ENCODE measurements at regions not wholly inside any gene's neighbourhood (a gene's known extent, or its start where the extent isn't known, plus 50 kb on each side); places are given as distances from the start of the nearest gene placed in this dataset.

DNA sequence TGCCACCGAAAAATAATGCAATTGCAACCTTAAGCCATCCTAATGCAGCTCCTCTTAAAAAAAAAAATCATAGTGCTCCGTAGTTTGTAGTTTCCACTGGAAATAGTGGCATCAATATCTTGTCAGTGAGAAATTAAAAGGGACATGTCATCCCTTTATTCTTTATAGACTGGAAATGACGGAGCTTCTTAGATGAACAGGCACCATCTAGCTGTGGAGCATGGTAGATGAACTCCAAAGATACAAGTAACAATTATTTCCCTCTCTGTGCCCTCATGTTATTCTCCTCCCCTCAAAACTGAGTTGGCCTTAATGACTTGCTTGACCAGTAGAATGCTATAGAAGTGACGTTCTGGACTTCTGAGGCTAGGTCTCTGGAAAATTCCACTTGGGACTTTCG, 268.1 kb upstream of the SPTLC3 start:
- no peak overlapping the region for H3K27ac ChIP-seq (ENCODE audit: low read length in 2 of 2)
- no peak overlapping the region for H3K4me3 Mint-ChIP-seq
- no peaks in the 10 kb centered on the region for H3K27me3 ChIP-seq (replicated peaks in 1 of 4; ENCODE audit: control extremely low read depth in 1 of 4, control insufficient read depth in 3 of 4, insufficient read depth in 4 of 4, low read length in 3 of 4)
- TF ChIP-seq EZH2 (IDR thresholded peaks at IDR 0.05; ENCODE audit: borderline replicate concordance, insufficient read depth, low read depth, low read length, poor library complexity, severe bottlenecking), result no peak
- TF ChIP-seq, protein P1, sequence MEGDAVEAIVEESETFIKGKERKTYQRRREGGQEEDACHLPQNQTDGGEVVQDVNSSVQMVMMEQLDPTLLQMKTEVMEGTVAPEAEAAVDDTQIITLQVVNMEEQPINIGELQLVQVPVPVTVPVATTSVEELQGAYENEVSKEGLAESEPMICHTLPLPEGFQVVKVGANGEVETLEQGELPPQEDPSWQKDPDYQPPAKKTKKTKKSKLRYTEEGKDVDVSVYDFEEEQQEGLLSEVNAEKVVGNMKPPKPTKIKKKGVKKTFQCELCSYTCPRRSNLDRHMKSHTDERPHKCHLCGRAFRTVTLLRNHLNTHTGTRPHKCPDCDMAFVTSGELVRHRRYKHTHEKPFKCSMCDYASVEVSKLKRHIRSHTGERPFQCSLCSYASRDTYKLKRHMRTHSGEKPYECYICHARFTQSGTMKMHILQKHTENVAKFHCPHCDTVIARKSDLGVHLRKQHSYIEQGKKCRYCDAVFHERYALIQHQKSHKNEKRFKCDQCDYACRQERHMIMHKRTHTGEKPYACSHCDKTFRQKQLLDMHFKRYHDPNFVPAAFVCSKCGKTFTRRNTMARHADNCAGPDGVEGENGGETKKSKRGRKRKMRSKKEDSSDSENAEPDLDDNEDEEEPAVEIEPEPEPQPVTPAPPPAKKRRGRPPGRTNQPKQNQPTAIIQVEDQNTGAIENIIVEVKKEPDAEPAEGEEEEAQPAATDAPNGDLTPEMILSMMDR (IDR thresholded peaks at IDR 0.05), result no peak
- 91% methylated on average over 3 of the region's 5 CpGs for WGBS (ENCODE audit: insufficient coverage)
- no peak for DNase-seq
- ChIA-PET CTCF (no interaction called here), POLR2A (no interaction called here)
- no peak overlapping the region for H3K4me2 ChIP-seq (replicated peaks; ENCODE audit: low read depth, low read length, poor library complexity, severe bottlenecking)
- H3K4me3 ChIP-seq (ENCODE audit: control extremely low read depth in 1 of 5, extremely low read depth in 1 of 5, insufficient read depth in 1 of 5, low read depth in 2 of 5, low read length in 4 of 5), result no peak overlapping the region
- no peak overlapping the region for H2AFZ ChIP-seq (ENCODE audit: insufficient read depth, low read depth, low read length, poor library complexity, severe bottlenecking)
- no peaks in the 10 kb centered on the region for H3K4me1 ChIP-seq (ENCODE audit: control insufficient read depth in 2 of 2, insufficient read depth in 2 of 2, low read length in 2 of 2)
- ATAC-seq (ENCODE audit: low read depth), result no peak
- no peaks in the 10 kb centered on the region for H3K36me3 ChIP-seq (replicated peaks in 1 of 2; ENCODE audit: control extremely low read depth in 1 of 2, control insufficient read depth in 1 of 2, extremely low read depth in 1 of 2, insufficient read depth in 2 of 2, low read length in 1 of 2)
- no peak overlapping the region for H3K9ac ChIP-seq (ENCODE audit: low read length)
- intact Hi-C loops (cut with micrococcal nuclease), result no loop called here
- no peaks in the 10 kb centered on the region for H3K27me3 Mint-ChIP-seq
- no peaks in the 10 kb centered on the region for H3K4me1 Mint-ChIP-seq
- no peaks in the 10 kb centered on the region for H4K20me1 ChIP-seq (ENCODE audit: control insufficient read depth, insufficient read depth, low read length, poor library complexity, severe bottlenecking)
- H3K9me3 Mint-ChIP-seq (ENCODE audit: insufficient read depth), result no peaks in the 10 kb centered on the region
- H3K79me2 ChIP-seq (ENCODE audit: control insufficient read depth, insufficient read depth, low read length), result no peaks in the 10 kb centered on the region
- H3K27ac Mint-ChIP-seq, result no peak overlapping the region
- H3K9me3 ChIP-seq (ENCODE audit: control extremely low read depth in 1 of 3, control insufficient read depth in 2 of 3, insufficient read depth in 1 of 3, low read length in 2 of 3), result peaks cover 0 to 3% (median 0%) of the 10 kb centered on the region in 3 donors

DNA sequence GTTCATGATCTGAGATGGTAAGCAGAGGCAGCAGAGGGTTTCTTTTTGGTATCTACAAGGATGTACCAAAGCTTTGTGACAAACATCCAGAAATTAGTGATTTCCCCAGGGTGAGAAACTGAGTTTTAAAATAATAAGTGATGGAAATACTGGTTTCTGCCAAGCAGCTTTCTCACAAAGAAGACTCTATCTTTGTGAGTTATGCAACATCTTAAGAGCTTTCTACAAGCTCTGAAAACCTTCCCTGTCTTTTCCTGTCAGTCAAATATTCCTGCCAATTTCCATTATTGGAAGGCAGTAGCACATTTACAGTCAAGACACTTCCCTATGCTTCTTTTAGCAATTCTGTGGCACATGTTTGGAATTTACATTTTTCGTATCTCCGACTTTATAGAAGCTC, 264.7 kb upstream of the SPTLC3 start:
- intact Hi-C loops (cut with micrococcal nuclease), result no loop called here
- TF ChIP-seq EZH2 (IDR thresholded peaks at IDR 0.05; ENCODE audit: borderline replicate concordance, insufficient read depth, low read depth, low read length, poor library complexity, severe bottlenecking), result no peak
- TF ChIP-seq, protein P1 (IDR thresholded peaks at IDR 0.05), result no peak
- H3K4me1 ChIP-seq (ENCODE audit: control insufficient read depth in 2 of 2, insufficient read depth in 2 of 2, low read length in 2 of 2), result no peaks in the 10 kb centered on the region
- no peaks in the 10 kb centered on the region for H3K36me3 ChIP-seq (replicated peaks in 1 of 2; ENCODE audit: control extremely low read depth in 1 of 2, control insufficient read depth in 1 of 2, extremely low read depth in 1 of 2, insufficient read depth in 2 of 2, low read length in 1 of 2)
- H3K27ac ChIP-seq (ENCODE audit: low read length in 2 of 2), result no peak overlapping the region
- Mint-ChIP-seq H3K27me3 (no peaks in the 10 kb centered on the region), H3K9me3 (ENCODE audit: insufficient read depth) (peaks cover 1% of the 10 kb centered on the region), H3K4me1 (no peaks in the 10 kb centered on the region), H3K27ac (no peak overlapping the region), H3K4me3 (no peak overlapping the region)
- ChIA-PET CTCF (no interaction called here), POLR2A (no interaction called here)
- no peaks in the 10 kb centered on the region for H4K20me1 ChIP-seq (ENCODE audit: control insufficient read depth, insufficient read depth, low read length, poor library complexity, severe bottlenecking)
- H3K4me2 ChIP-seq (replicated peaks; ENCODE audit: low read depth, low read length, poor library complexity, severe bottlenecking), result no peak overlapping the region
- H2AFZ ChIP-seq (ENCODE audit: insufficient read depth, low read depth, low read length, poor library complexity, severe bottlenecking), result no peak overlapping the region
- H3K27me3 ChIP-seq (replicated peaks in 1 of 4; ENCODE audit: control extremely low read depth in 1 of 4, control insufficient read depth in 3 of 4, insufficient read depth in 4 of 4, low read length in 3 of 4), result no peaks in the 10 kb centered on the region
- WGBS (ENCODE audit: insufficient coverage), result no CpG with 5 or more reads among the region's 2 CpGs
- H3K9ac ChIP-seq (ENCODE audit: low read length), result no peak overlapping the region
- H3K79me2 ChIP-seq (ENCODE audit: control insufficient read depth, insufficient read depth, low read length), result no peaks in the 10 kb centered on the region
- H3K4me3 ChIP-seq (ENCODE audit: control extremely low read depth in 1 of 5, extremely low read depth in 1 of 5, insufficient read depth in 1 of 5, low read depth in 2 of 5, low read length in 4 of 5), result no peak overlapping the region
- ATAC-seq (ENCODE audit: low read depth), result no peak
- H3K9me3 ChIP-seq (ENCODE audit: control extremely low read depth in 1 of 3, control insufficient read depth in 2 of 3, insufficient read depth in 1 of 3, low read length in 2 of 3), result no peaks in the 10 kb centered on the region
- no peak for DNase-seq

All from B cell (primary cell).